ENCODE measurements at regions not wholly inside any gene's neighbourhood (a gene's known extent, or its start where the extent isn't known, plus 50 kb on each side); places are given as distances from the start of the nearest gene placed in this dataset.

- no peak for TF ChIP-seq ZBTB4 (CRISPR knock-in tag; IDR thresholded peaks at IDR 0.05)
Measured at GRCh38 chr4:150021483-150021882, 56.8 kb upstream of the DCLK2 start (continued).

GRCh38 chr4:150023489-150023888 lies 54.8 kb upstream of the DCLK2 start:
- FAIRE-seq: no peak
- SMC1A ChIA-PET (ENCODE audit: uncharacterized antibody, unreplicated experiment): no interaction called here
- H3K4me1 ChIP-seq (ENCODE audit: control insufficient read depth, insufficient read depth, low read length): no peaks in the 10 kb centered on the region
- intact Hi-C loops (cut with micrococcal nuclease; ENCODE audit: unreplicated experiment): no loop called here
- no peak for ATAC-seq
- no peaks in the 10 kb centered on the region for H3K79me2 ChIP-seq (ENCODE audit: control insufficient read depth, insufficient read depth, low read length)
- no peak overlapping the region for H3K9ac ChIP-seq (ENCODE audit: control insufficient read depth, insufficient read depth, low read length)
- H3K9me3 ChIP-seq (replicated peaks; ENCODE audit: control insufficient read depth, insufficient read depth, low read length): peaks cover 4% of the 10 kb centered on the region; the same call in 2 of the 3 replicates
- in situ Hi-C loops (cut with MboI): no loop called here
- CTCF ChIA-PET: interaction anchor here (0.6 kb wide), 1 partner anchor 731 kb away, joined by 4 read pairs; no protein-coding TSS in a partner anchor
- POLR2A ChIA-PET: no interaction called here
- 40% methylated on average over 2 of the region's 2 CpGs for WGBS (ENCODE audit: insufficient coverage, insufficient replicate concordance, low lambda C conversion rate, missing lambda C conversion rate)
- H3K27me3 ChIP-seq (replicated peaks in 1 of 2; ENCODE audit: control insufficient read depth in 2 of 2, insufficient read depth in 2 of 2, low read length in 1 of 2): no peaks in the 10 kb centered on the region
- RAD21 ChIA-PET (ENCODE audit: unreplicated experiment): no interaction called here
- no peak overlapping the region for H3K27ac ChIP-seq (ENCODE audit: control insufficient read depth, insufficient read depth)
- TF ChIP-seq SKIL (IDR thresholded peaks at IDR 0.05; ENCODE audit: low read depth, poor library complexity, severe bottlenecking) (no peak), ZBED1 (IDR thresholded peaks at IDR 0.05; ENCODE audit: borderline replicate concordance) (no peak), ZNF24 (IDR thresholded peaks at IDR 0.05) (no peak), ETV6 (conservative IDR thresholded peaks at IDR 0.05 in 1 of 2, IDR thresholded peaks at IDR 0.05 in 1 of 2; ENCODE audit: borderline replicate concordance in 1 of 2, low read depth in 1 of 2) (no peak), E2F4 (IDR thresholded peaks at IDR 0.05; ENCODE audit: low read depth, low read length) (no peak)
- H2AFZ ChIP-seq (ENCODE audit: control insufficient read depth, low read depth, low read length): no peak overlapping the region
- H3K4me2 ChIP-seq (ENCODE audit: control insufficient read depth, insufficient read depth): no peak overlapping the region
- no peak overlapping the region for H3K4me3 ChIP-seq
- no peaks in the 10 kb centered on the region for H3K36me3 ChIP-seq (ENCODE audit: control insufficient read depth in 2 of 2, insufficient read depth in 2 of 2, low read length in 1 of 2)
- BruUV-seq (replicated peaks): no TSS peak
- H4K20me1 ChIP-seq (ENCODE audit: control insufficient read depth, insufficient read depth): no peaks in the 10 kb centered on the region
- no peak for DNase-seq (ENCODE audit: low read depth, low spot score)

All from GM12878 (cell line).